Osteoblast (primary cell): ENCODE measurements at regions not wholly inside any gene's neighbourhood (a gene's known extent, or its start where the extent isn't known, plus 50 kb on each side); places are given as distances from the start of the nearest gene placed in this dataset.

Source experiments
- DNase-seq: peaks from one replicate; pipeline ENCODE4 v3.0.0; 2011; ENCODE audit warnings: low spot score, mixed read lengths; ENCODE audit not compliant: insufficient read length; ENCODE audit errors: missing footprints
- H2AFZ ChIP-seq: 2 replicates; pipeline ENCODE4 v1.6.0; 2011; ENCODE audit warnings: mild to moderate bottlenecking, low read length
- H3K27ac ChIP-seq: 2 replicates; pipeline ENCODE4 v1.5.1; 2011; ENCODE audit warnings: mild to moderate bottlenecking, low read depth, low read length, moderate library complexity
- H3K27me3 ChIP-seq: 2 replicates; pipeline ENCODE4 v1.6.0; 2012; ENCODE audit warnings: mild to moderate bottlenecking, control low read depth, inconsistent platforms, low read length, moderate library complexity; ENCODE audit not compliant: insufficient read depth
- H3K36me3 ChIP-seq: 2 replicates; pipeline ENCODE4 v1.5.1; 2011; ENCODE audit warnings: mild to moderate bottlenecking, low read length, control low read depth, moderate library complexity; ENCODE audit not compliant: insufficient read depth
- H3K4me1 ChIP-seq: 2 replicates; pipeline ENCODE4 v1.5.1; 2011; ENCODE audit warnings: mild to moderate bottlenecking, low read length, control low read depth, moderate library complexity; ENCODE audit not compliant: insufficient read depth
- H3K4me2 ChIP-seq: 2 replicates; pipeline ENCODE4 v1.6.0; 2011; ENCODE audit warnings: mild to moderate bottlenecking, low read length; ENCODE audit not compliant: insufficient read depth
- H3K4me3 ChIP-seq: fragments of 200-600 bp; sonication (generic); 3 replicates; pipeline ENCODE4 v1.5.1; 2012; ENCODE audit warnings: mild to moderate bottlenecking, low read length, inconsistent platforms; ENCODE audit not compliant: insufficient read depth
- H3K79me2 ChIP-seq: 2 replicates; pipeline ENCODE4 v1.6.0; 2012; ENCODE audit warnings: mild to moderate bottlenecking, low read length, control low read depth, inconsistent platforms; ENCODE audit not compliant: insufficient read depth
- H3K9me3 ChIP-seq: 2 replicates; pipeline ENCODE4 v1.5.1; 2011; ENCODE audit warnings: low read depth, low read length, control low read depth
- H4K20me1 ChIP-seq: 2 replicates; pipeline ENCODE4 v1.6.0; 2012; ENCODE audit warnings: mild to moderate bottlenecking, low read length, control low read depth; ENCODE audit not compliant: insufficient read depth
- TF ChIP-seq, protein P1 (sequence below): IDR thresholded peaks from 2 replicates; pipeline ENCODE4 v1.5.1; 2011; ENCODE audit warnings: mild to moderate bottlenecking, low read depth, low read length, moderate library complexity; ENCODE audit errors: extremely low read depth

GRCh38 chr1:175841738-175842187 lies 98.4 kb upstream of the TNR start:
- no peaks in the 10 kb centered on the region for H3K9me3 ChIP-seq
- H2AFZ ChIP-seq, result no peak overlapping the region
- H4K20me1 ChIP-seq, result no peaks in the 10 kb centered on the region
- no peak overlapping the region for H3K4me3 ChIP-seq
- H3K4me2 ChIP-seq, result no peak overlapping the region
- no peaks in the 10 kb centered on the region for H3K4me1 ChIP-seq
- H3K36me3 ChIP-seq, result no peaks in the 10 kb centered on the region
- H3K79me2 ChIP-seq, result no peaks in the 10 kb centered on the region
- no peak for DNase-seq
- no peaks in the 10 kb centered on the region for H3K27me3 ChIP-seq
- no peak overlapping the region for H3K27ac ChIP-seq
- TF ChIP-seq, protein P1, sequence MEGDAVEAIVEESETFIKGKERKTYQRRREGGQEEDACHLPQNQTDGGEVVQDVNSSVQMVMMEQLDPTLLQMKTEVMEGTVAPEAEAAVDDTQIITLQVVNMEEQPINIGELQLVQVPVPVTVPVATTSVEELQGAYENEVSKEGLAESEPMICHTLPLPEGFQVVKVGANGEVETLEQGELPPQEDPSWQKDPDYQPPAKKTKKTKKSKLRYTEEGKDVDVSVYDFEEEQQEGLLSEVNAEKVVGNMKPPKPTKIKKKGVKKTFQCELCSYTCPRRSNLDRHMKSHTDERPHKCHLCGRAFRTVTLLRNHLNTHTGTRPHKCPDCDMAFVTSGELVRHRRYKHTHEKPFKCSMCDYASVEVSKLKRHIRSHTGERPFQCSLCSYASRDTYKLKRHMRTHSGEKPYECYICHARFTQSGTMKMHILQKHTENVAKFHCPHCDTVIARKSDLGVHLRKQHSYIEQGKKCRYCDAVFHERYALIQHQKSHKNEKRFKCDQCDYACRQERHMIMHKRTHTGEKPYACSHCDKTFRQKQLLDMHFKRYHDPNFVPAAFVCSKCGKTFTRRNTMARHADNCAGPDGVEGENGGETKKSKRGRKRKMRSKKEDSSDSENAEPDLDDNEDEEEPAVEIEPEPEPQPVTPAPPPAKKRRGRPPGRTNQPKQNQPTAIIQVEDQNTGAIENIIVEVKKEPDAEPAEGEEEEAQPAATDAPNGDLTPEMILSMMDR, result no peak

DNA sequence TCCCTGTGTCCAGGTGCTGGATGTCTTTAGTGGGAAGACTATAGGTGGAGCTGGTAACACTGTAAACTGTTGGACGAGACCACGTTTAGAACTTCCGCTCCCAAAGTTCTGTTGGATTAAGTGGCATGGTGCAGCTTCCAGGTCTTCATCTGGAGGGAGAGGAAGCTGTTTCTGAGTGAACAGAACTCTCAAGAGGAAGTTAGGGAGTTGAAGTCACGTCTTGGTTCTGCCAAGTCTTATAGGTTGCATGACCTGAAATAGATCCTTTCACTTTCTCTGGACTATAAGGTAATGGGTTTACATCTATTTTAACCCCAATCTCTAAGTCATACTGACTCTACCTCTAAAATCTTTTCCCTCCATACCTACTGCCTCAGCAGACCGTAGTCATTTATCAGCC lies 97.4 kb upstream of the TNR start:
- H3K36me3 ChIP-seq, result no peaks in the 10 kb centered on the region
- H3K27me3 ChIP-seq, result no peaks in the 10 kb centered on the region
- TF ChIP-seq, protein P1, result no peak
- no peaks in the 10 kb centered on the region for H3K4me1 ChIP-seq
- no peak overlapping the region for H3K4me2 ChIP-seq
- no peaks in the 10 kb centered on the region for H4K20me1 ChIP-seq
- DNase-seq, result no peak
- no peaks in the 10 kb centered on the region for H3K9me3 ChIP-seq
- no peak overlapping the region for H2AFZ ChIP-seq
- no peak overlapping the region for H3K4me3 ChIP-seq
- H3K79me2 ChIP-seq, result no peaks in the 10 kb centered on the region
- no peak overlapping the region for H3K27ac ChIP-seq

- Histone ChIP-seq H3K79me2 (no peaks in the 10 kb centered on the region), H3K4me3 (no peak overlapping the region), H3K4me2 (no peak overlapping the region), H3K27ac (no peak overlapping the region), H3K36me3 (no peaks in the 10 kb centered on the region), H2AFZ (no peak overlapping the region), H3K27me3 (no peaks in the 10 kb centered on the region), H4K20me1 (no peaks in the 10 kb centered on the region), H3K9me3 (no peaks in the 10 kb centered on the region), H3K4me1 (no peaks in the 10 kb centered on the region)
- TF ChIP-seq, protein P1, result no peak
- DNase-seq, result no peak
These were observed 96.6 kb upstream of the TNR start for GRCh38 chr1:175839779-175840669.

GRCh38 chr1:175834597-175834996 lies 91.2 kb upstream of the TNR start:
- DNase-seq, result no peak
- no peaks in the 10 kb centered on the region for H4K20me1 ChIP-seq
- H3K79me2 ChIP-seq, result no peaks in the 10 kb centered on the region
- H3K9me3 ChIP-seq, result no peaks in the 10 kb centered on the region
- H3K27ac ChIP-seq, result no peak overlapping the region
- TF ChIP-seq, protein P1, result no peak
- no peak overlapping the region for H3K4me2 ChIP-seq
- no peak overlapping the region for H3K4me3 ChIP-seq
- no peak overlapping the region for H2AFZ ChIP-seq
- no peaks in the 10 kb centered on the region for H3K36me3 ChIP-seq
- H3K27me3 ChIP-seq, result no peaks in the 10 kb centered on the region
- no peaks in the 10 kb centered on the region for H3K4me1 ChIP-seq
